GM21619 (cell line): ENCODE measurements at regions not wholly inside any gene's neighbourhood (a gene's known extent, or its start where the extent isn't known, plus 50 kb on each side); places are given as distances from the start of the nearest gene placed in this dataset.
"Not testable (repeated sequence)": the region's sequence is repeated elsewhere in the genome, so short reads cannot be mapped to it uniquely, and the experiment has no call there.

Experiments used
- ATAC-seq: cut with Tn5 transposase; IDR thresholded peaks from one replicate; pipeline ENCODE4 v1.9.1; 2021; ENCODE audit not compliant: unreplicated experiment

DNA sequence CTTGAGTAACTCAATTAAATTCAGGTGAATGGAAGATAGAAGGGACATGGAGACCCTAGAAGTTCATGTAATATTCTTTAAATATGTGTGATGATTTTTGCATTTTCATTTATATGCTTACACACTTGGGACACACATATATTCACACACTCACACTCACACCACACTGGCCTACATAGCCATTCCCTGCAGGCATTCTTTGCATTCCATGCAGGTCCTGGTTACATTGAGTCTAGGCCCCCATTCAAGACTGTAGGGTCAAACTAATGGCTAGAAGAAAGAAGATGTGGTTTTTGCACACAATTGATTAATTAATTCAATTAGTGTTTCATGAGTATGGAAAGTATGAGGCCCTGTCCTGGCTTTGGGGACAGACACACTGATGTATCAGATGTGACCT lies 249.4 kb downstream of the HNMT start:
- ATAC-seq: no peak

GRCh38 chr2:138215958-138216357 lies 251.7 kb downstream of the HNMT start:
- ATAC-seq: no peak

GRCh38 chr2:138217975-138218374 lies 253.7 kb downstream of the HNMT start:
- ATAC-seq: no peak

DNA sequence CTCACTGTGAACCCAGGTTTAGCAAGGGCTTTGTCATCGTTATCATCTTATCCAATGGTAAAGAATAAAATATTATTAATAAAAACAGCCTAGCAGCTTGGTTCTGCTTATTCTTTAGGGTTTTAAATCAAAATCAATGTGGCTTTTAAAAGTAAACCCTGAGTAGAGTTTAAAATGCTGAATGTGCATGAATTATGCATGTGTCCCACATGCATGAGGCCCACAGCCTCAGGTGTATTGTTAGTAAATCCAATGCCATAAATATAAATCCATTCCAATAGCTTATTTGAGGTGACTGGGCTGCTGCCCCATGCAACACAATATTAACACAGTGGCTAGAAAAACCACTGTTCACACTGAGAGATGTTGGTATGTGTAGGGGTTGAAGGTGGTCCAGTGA lies 254.1 kb downstream of the HNMT start:
- ATAC-seq: no peak

DNA sequence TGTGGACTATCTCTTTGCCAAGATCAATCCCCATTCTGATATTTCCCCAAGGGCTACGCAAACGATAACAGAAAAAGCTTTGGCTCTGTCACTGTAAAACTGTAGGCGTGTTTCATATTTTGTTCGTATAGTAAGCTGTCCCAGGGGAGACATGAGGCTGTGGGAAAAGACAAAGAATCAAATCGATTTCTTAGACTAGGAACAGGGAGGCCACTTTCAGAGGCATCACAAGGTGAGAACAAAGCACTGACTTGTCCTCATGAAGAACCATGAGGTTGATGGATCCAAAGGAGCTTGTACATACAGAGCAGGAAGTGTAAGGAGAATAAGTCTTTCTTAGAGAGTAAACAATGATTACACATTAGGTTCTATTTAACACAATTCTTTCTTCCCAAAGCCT lies 255.7 kb downstream of the HNMT start:
- no peak for ATAC-seq

GRCh38 chr2:138221358-138221757 lies 257.1 kb downstream of the HNMT start:
- ATAC-seq: no peak

GRCh38 chr2:138223319-138223718 lies 259.0 kb downstream of the HNMT start:
- no peak for ATAC-seq

DNA sequence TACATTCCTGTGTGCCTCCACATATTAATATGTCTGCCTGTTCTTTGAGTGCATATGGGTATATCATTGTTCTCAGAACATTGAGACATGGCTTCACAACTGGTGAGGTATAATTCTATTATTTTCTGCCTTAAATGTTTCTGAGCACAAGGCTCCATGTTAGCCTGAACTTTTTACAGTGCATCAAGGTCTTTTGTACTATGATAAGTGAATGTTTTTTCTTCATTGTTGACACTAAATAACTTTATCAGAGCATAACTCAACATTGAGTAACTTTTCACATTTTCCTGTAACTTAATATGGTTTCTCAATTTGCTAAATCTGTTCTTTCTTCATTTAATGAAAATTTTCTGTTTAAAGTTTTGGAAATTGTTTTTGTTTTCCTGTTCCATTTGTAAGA lies 262.9 kb downstream of the HNMT start:
- ATAC-seq: no peak

- ATAC-seq: no peak
These were observed 263.8 kb downstream of the HNMT start for GRCh38 chr2:138228101-138228500.

- ATAC-seq: no peak
These were observed 267.3 kb upstream of the SPOPL start for GRCh38 chr2:138234265-138234664.

DNA sequence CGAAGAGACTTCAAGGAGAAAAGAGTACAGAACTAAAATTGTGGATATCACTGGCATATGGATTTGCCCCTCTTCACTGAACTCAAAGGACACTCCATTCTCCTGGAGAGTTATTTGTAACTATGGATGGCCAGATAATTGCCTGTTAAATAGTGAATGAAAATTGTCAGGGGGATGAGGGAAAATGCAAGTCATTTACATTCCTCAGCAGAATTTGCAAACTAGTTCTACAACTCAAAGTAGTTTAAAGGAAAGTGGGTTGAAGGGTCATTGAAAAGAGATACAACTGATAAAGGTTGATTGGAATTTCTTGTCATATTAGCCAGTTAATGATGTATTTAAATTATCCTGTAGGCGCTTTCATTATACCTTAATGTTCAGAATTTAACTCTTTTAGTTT lies 266.5 kb upstream of the SPOPL start:
- no peak for ATAC-seq

DNA sequence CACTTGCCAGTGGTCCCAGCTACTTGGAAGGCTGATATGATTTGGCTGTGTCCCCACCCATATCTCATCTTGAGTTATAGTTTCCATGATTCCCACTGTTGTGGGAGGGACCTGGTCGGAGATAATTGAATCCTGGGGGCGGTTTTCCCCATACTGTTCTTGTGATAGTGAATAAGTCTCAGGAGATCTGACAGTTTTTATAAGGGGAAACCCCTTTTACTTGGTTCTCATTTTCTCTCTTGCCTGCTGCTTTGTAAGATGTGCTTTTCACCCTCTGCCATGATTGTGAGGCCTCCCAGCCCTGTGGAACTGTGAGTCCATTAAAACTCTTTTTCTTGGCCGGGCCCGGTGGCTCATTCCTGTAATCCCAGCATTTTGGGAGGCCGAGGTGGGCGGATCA lies 265.4 kb upstream of the SPOPL start:
- ATAC-seq: no peak

- ATAC-seq: no peak
These were observed 263.7 kb upstream of the SPOPL start for GRCh38 chr2:138237667-138238384.

- peak; percentile 45 for ATAC-seq
These were observed 262.7 kb upstream of the SPOPL start for GRCh38 chr2:138238908-138239307.

- no peak for ATAC-seq
These were observed 261.6 kb upstream of the SPOPL start for GRCh38 chr2:138239902-138240491.

DNA sequence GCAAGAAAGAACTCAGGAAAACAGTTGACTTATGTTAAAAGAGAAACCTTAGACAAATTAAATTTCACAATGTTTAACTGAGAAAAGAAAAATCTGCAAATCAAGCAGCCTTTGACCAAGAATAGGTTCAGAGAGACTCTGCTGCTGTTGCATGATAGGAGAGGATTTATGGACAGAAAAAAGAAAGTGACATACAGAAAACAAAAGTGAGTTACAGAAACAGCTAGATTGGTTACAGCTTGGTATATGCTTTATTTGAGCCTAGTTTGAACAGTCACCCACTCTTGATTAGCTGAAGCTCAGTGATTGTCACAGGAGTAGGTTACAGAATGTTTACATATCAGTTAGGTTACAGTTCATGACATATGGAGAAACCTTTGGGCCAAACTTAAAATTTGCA lies 258.2 kb upstream of the SPOPL start:
- ATAC-seq: no peak

DNA sequence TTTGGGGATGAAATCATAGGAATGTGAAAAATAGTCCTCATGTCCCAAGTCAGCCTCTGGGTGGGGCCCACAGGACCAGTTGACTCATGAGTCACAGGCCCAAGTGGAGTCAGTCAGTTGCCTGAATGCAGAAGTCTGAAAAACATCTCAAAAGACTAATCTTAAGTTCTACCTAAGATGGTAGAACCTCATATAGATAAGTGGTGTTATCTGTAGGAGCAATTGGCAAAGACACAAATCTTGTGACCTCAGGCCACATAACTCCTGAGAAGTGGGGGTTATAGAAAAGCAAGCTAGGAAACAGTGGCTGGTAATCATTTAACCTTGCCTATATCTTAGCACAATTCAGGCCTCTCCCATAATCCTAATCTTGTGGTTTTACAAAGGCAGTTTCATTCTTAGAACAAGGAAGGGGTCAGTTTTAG lies 257.1 kb upstream of the SPOPL start:
- no peak for ATAC-seq

DNA sequence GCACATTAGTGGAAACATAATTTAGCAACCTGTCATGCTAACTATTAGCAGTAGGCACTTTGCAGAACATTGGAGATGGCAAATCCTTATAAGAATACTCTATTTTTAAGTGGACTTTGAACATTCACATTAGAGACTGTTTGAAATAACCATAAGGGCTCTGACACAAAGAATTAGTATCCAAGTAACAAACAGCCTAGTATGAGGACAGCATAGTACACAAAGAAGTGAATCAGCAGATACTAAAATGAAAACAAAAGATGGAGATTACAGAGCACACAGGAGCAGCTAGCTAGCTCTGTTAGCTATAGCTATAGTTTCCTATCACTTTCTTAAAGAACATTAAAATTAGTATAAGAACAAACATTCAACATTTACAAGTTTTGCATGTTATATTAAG lies 256.3 kb upstream of the SPOPL start:
- no peak for ATAC-seq

- no peak for ATAC-seq
These were observed 254.3 kb upstream of the SPOPL start for GRCh38 chr2:138247302-138247701.

DNA sequence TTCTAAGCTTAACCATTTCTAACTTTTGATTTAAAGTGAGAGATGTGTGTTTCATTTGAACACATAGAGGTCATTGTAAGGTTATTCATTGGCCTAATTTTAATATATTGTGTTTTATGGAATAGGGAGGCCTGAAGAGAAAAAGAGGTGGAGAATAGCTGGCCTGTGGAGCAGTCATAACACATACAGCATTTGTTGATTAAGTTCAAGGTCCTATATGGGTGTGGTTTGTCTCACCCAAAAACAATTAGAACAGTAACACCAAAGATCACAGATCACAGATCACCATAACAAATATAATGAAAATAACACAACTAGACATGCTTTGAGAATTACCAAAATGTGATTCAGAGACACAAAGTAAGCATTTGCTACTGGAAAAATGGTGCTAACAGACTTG lies 252.4 kb upstream of the SPOPL start:
- ATAC-seq: no peak

DNA sequence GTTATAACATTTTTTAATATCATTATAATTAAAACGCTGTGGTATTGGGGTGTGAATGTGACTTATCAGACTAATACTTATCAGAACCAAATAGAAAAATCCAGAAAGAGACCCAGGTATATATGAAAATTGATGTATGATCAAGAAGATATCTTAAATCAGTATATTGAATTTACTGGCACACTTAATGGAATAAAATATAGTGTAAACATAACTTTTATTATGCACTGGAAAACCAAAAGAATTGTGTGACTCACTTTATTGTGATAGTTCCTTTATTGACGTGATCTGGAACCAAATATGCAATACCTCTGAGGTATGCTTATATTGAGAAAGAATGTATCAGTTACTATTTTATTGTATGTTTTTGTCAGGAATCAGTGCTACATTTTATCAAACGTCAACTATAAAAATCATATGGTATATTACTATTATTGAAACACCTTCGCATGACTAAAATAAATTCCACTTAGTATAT lies 250.7 kb upstream of the SPOPL start:
- ATAC-seq: not testable (repeated sequence)

DNA sequence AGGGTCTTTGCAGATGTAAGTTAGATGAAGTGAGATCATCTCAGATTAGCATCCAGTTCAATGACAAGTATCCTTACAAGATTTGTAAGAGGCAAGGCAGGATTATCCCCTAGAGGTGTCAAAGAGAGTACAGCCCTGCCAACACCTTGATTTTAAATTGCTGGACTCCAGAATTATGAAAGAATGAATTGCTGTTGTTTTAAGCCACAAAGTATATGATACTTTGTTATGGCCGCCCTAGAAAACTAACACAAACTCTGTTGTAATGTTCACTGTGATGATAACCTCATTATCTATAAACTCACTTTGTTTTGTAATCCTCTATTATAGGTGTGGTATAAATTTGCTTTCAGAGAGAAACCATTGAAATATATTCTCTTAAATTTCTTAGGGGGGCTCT lies 249.0 kb upstream of the SPOPL start:
- no peak for ATAC-seq

GRCh38 chr2:138255670-138256069 lies 245.9 kb upstream of the SPOPL start:
- no peak for ATAC-seq
